ENCODE measurements at regions not wholly inside any gene's neighbourhood (a gene's known extent, or its start where the extent isn't known, plus 50 kb on each side); places are given as distances from the start of the nearest gene placed in this dataset.

GRCh38 chr7:119825091-119825655 lies 447.8 kb upstream of the KCND2 start:
- TF ChIP-seq CTCF (IDR thresholded peaks at IDR 0.05) = no peak
- no peak for TF ChIP-seq ZFX (IDR thresholded peaks at IDR 0.05; ENCODE audit: borderline replicate concordance)
- no peak overlapping the region for H3K27ac ChIP-seq

GRCh38 chr7:119826547-119826946 lies 446.4 kb upstream of the KCND2 start:
- H3K27ac ChIP-seq = no peak overlapping the region
- TF ChIP-seq ZFX (IDR thresholded peaks at IDR 0.05; ENCODE audit: borderline replicate concordance) (no peak), CTCF (IDR thresholded peaks at IDR 0.05) (no peak)

GRCh38 chr7:119838444-119838843 lies 434.5 kb upstream of the KCND2 start:
- H3K27ac ChIP-seq = no peak overlapping the region
- TF ChIP-seq CTCF (IDR thresholded peaks at IDR 0.05) (no peak), ZFX (IDR thresholded peaks at IDR 0.05; ENCODE audit: borderline replicate concordance) (no peak)

- no peak overlapping the region for H3K27ac ChIP-seq
- no peak for TF ChIP-seq ZFX (IDR thresholded peaks at IDR 0.05; ENCODE audit: borderline replicate concordance)
- no peak for TF ChIP-seq CTCF (IDR thresholded peaks at IDR 0.05)
These were observed 430.6 kb upstream of the KCND2 start for GRCh38 chr7:119842337-119842736.

GRCh38 chr7:119842786-119843185 lies 430.2 kb upstream of the KCND2 start:
- TF ChIP-seq CTCF (IDR thresholded peaks at IDR 0.05) (no peak), ZFX (IDR thresholded peaks at IDR 0.05; ENCODE audit: borderline replicate concordance) (no peak)
- no peak overlapping the region for H3K27ac ChIP-seq

- H3K27ac ChIP-seq = no peak overlapping the region
- TF ChIP-seq ZFX (IDR thresholded peaks at IDR 0.05; ENCODE audit: borderline replicate concordance) (no peak), CTCF (IDR thresholded peaks at IDR 0.05) (no peak)
These were observed 411.6 kb upstream of the KCND2 start for GRCh38 chr7:119861385-119861784.

GRCh38 chr7:119868387-119868786 lies 404.6 kb upstream of the KCND2 start:
- TF ChIP-seq CTCF (IDR thresholded peaks at IDR 0.05) = no peak
- no peak for TF ChIP-seq ZFX (IDR thresholded peaks at IDR 0.05; ENCODE audit: borderline replicate concordance)
- no peak overlapping the region for H3K27ac ChIP-seq

All from 22Rv1 (cell line).